Breast epithelium (tissue), 4 donors: ENCODE measurements at regions not wholly inside any gene's neighbourhood (a gene's known extent, or its start where the extent isn't known, plus 50 kb on each side); places are given as distances from the start of the nearest gene placed in this dataset.
"Not testable (repeated sequence)": the region's sequence is repeated elsewhere in the genome, so short reads cannot be mapped to it uniquely, and the experiment has no call there.

Source experiments
- DNase-seq, 2 donors: peaks; one replicate each; pipeline ENCODE4 v3.0.0-alpha.2; 2019; ENCODE audit warnings: low spot score in 2 of 2
- H3K27ac ChIP-seq, 2 donors: fragments of 200-600 bp; sonication (generic) in 1 of 2; one replicate each; pipeline ENCODE4 v1.5.1; 2016 to 2019; ENCODE audit warnings: mild to moderate bottlenecking in 1 of 2
- H3K27me3 ChIP-seq, 2 donors: fragments of 200-600 bp; sonication (generic) in 1 of 2; one replicate each; pipeline versions ENCODE4 v1.5.1 to v1.6.0; 2017 to 2019; ENCODE audit warnings: control low read depth in 1 of 2, mild to moderate bottlenecking in 1 of 2
- H3K36me3 ChIP-seq: fragments of 200-600 bp; one replicate; pipeline ENCODE4 v1.5.1; 2019
- H3K4me1 ChIP-seq, 2 donors: fragments of 200-600 bp; sonication (generic); one replicate each; pipeline ENCODE4 v1.5.1; 2016 to 2019; ENCODE audit warnings: control low read depth in 1 of 2
- H3K4me3 ChIP-seq, 3 donors: fragments of 200-600 bp; sonication (generic); 1 replicate in 2 of 3; 2 replicates in 1 of 3; pipeline ENCODE4 v1.5.1; 2016 to 2019; ENCODE audit warnings: mild to moderate bottlenecking in 3 of 3, moderate library complexity in 2 of 3
- H3K9me3 ChIP-seq, 2 donors: fragments of 200-600 bp; sonication (generic) in 1 of 2; one replicate each; pipeline ENCODE4 v1.5.1; 2016 to 2019; ENCODE audit warnings: control low read depth in 1 of 2
- POLR2A ChIP-seq: fragments of 450-650 bp; IDR thresholded peaks from one replicate; pipeline ENCODE4 v1.6.1; 2016; ENCODE audit warnings: antibody characterized with exemption, mild to moderate bottlenecking, moderate library complexity
- POLR2AphosphoS5 ChIP-seq, 3 donors: sonication (generic); formaldehyde crosslinking; IDR thresholded peaks; one replicate each; pipeline ENCODE4 v1.6.1; 2017; ENCODE audit warnings: antibody characterized with exemption in 3 of 3
- intact Hi-C: fragments of 100-400 bp; cut with DNase I; formaldehyde crosslinking; loops from one replicate; pipeline ENCODE4 v1.15.1; 2023; ENCODE audit warnings: low total_unique reads
- TF ChIP-seq, protein P1 (sequence below), 3 donors: fragments of 450-650 bp; IDR thresholded peaks; one replicate each; pipeline ENCODE4 v1.5.1; 2016 to 2017; ENCODE audit warnings: antibody characterized with exemption in 3 of 3, mild to moderate bottlenecking in 3 of 3, moderate library complexity in 3 of 3

DNA sequence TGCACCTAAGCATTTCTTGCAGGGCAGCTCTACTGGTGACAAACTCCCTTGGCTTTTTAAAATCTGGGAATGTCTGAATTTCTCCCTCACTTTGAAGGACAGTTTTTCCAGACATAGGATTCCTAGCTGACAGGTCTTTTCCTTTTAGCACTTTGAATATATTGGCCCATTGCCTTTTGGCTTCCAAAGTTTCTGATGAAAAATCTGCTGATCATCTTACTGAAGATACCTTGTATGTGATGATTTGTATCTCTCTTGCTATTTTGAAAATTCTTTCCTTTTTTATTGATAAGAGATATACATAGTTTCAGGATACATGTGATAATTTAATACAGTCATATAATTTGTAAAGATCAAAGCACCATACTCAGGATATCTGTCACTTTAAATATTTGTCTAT, 211.1 kb downstream of the ZIC5 start:
- DNase-seq = no peak
- no peak overlapping the region for H3K4me3 ChIP-seq
- H3K27me3 ChIP-seq = no peaks in the 10 kb centered on the region
- TF ChIP-seq POLR2AphosphoS5 (IDR thresholded peaks at IDR 0.05) = no peak
- no peaks in the 10 kb centered on the region for H3K4me1 ChIP-seq
- H3K36me3 ChIP-seq = no peaks in the 10 kb centered on the region
- peaks cover 31 to 50% of the 10 kb centered on the region in 2 donors for H3K9me3 ChIP-seq
- H3K27ac ChIP-seq = no peak overlapping the region
- intact Hi-C loops = no loop called here

DNA sequence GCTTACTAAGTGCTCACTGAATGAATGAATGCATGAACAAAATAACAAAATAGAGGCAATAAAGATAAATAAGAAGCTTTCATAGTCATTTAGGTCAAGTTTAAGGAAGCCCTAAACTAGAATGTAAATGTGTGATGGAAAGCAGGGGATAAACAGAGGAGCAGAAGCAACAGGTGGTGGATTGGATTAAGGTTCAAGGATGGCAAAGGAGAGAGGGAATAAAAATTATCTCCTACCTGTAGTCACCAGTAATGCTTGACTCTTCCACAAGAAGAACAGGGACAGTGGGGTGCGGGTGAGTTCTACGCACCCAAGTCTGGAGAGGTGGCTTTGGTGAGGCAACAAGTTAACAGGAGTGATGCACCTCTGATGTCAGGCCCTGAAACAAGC, 212.4 kb downstream of the ZIC5 start:
- Histone ChIP-seq H3K27ac (no peak overlapping the region), H3K27me3 (no peaks in the 10 kb centered on the region), H3K9me3 (peaks cover 19 to 37% of the 10 kb centered on the region in 2 donors), H3K36me3 (no peaks in the 10 kb centered on the region), H3K4me3 (no peak overlapping the region), H3K4me1 (no peaks in the 10 kb centered on the region)
- TF ChIP-seq, protein P1, sequence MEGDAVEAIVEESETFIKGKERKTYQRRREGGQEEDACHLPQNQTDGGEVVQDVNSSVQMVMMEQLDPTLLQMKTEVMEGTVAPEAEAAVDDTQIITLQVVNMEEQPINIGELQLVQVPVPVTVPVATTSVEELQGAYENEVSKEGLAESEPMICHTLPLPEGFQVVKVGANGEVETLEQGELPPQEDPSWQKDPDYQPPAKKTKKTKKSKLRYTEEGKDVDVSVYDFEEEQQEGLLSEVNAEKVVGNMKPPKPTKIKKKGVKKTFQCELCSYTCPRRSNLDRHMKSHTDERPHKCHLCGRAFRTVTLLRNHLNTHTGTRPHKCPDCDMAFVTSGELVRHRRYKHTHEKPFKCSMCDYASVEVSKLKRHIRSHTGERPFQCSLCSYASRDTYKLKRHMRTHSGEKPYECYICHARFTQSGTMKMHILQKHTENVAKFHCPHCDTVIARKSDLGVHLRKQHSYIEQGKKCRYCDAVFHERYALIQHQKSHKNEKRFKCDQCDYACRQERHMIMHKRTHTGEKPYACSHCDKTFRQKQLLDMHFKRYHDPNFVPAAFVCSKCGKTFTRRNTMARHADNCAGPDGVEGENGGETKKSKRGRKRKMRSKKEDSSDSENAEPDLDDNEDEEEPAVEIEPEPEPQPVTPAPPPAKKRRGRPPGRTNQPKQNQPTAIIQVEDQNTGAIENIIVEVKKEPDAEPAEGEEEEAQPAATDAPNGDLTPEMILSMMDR (IDR thresholded peaks at IDR 0.05) = no peak
- TF ChIP-seq POLR2A = no peak
- TF ChIP-seq POLR2AphosphoS5 (IDR thresholded peaks at IDR 0.05) = no peak
- intact Hi-C loops = no loop called here
- no peak for DNase-seq

DNA sequence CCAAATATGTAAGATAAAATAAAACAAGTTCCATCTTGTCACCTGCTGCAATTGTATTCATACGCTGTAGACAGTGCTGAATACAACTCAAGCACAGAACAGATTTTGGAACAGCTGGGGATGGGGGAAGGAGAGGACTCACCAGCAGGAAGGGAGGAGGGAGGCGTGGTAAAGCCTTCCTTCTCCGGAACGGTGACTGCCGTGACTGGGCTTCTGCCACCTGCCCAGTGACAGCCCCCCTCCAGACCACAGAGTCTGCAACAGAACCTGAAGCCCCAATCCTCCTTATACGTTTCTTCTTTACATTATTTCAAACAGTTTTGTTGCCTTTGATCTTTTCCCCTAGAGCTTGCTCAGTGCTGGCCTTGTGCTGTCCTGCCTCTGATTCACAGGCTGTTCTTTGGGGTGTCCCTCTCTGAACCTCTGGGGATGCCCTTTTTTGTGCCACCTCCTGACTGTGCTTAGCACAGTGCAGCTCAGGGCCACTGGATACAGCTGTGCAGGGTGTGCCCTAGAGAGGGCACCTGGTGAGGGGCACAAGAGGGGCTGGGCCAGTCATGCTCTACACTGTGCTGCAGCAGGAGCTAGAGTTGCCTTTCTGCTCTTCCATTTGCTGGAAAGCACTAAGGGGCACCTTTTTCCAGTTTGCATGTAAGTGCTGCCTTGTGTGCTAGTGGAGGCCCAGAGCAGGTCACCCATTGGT, 213.0 kb downstream of the ZIC5 start:
- H3K4me1 ChIP-seq = no peaks in the 10 kb centered on the region
- no peak overlapping the region for H3K4me3 ChIP-seq
- H3K9me3 ChIP-seq = peaks cover 13 to 31% of the 10 kb centered on the region in 2 donors
- intact Hi-C loops = no loop called here
- no peak for DNase-seq
- TF ChIP-seq POLR2AphosphoS5 (IDR thresholded peaks at IDR 0.05) (no peak), POLR2A (no peak)
- TF ChIP-seq, protein P1 (IDR thresholded peaks at IDR 0.05) = no peak
- H3K36me3 ChIP-seq = no peaks in the 10 kb centered on the region
- H3K27me3 ChIP-seq = no peaks in the 10 kb centered on the region
- no peak overlapping the region for H3K27ac ChIP-seq

DNA sequence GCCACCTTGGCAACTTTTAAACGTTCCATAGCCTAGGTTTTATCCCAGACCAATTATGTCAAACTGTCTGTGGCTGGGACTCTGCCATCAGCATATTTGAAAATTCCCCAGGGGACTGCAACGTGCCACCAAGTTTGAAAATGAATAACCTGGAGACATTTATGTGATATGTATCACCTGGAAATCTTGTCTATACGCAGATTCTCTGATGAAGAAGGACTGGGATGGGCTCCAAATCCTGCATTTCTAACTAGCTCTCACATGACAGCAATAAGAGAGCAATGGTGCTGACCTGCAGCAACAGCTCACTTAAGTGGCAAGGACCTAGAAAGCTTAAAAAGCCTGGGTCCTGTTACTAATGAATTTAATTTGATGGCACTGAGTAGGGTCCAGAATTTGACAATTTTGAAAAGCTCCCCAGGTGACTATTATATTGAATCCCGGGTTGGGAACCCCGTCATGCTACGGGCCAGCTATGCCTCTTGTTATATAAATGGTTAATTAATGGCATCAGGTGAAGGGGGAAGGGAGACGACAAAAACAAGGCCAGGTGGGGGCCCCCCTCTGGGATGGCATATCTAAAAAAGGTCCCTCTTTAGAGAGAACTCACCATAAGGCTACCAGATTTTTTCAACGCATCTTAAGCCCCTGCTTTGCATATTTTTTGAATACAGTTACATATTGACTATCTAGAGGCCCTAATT, 213.7 kb downstream of the ZIC5 start:
- H3K4me1 ChIP-seq = no peaks in the 10 kb centered on the region
- H3K36me3 ChIP-seq = no peaks in the 10 kb centered on the region
- TF ChIP-seq, protein P1 (IDR thresholded peaks at IDR 0.05) = no peak
- TF ChIP-seq POLR2A (no peak), POLR2AphosphoS5 (IDR thresholded peaks at IDR 0.05) (no peak)
- no peaks in the 10 kb centered on the region for H3K27me3 ChIP-seq
- no peak overlapping the region for H3K27ac ChIP-seq
- no peak overlapping the region for H3K4me3 ChIP-seq
- H3K9me3 ChIP-seq = peaks cover 6 to 26% of the 10 kb centered on the region in 2 donors
- intact Hi-C loops = no loop called here
- DNase-seq = no peak

DNA sequence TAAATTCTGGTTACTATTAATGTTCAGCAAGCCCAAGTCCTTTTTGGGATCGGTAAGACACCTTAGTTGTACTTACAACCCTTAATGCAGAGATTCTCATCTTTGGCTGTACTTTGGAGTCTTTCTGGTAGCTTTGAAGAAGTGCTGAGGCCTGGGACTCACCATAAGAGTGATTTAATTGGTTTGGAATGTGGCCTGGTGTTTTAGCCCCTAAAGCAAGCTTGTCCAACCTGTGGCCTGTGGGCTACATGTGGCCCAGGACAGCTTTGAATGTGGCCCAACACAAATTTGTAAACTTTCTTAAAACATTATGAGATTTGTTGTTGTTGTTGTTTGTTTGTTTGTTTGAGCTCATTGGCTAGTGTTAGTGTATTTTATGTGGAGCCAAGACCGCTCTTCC, 215.3 kb downstream of the ZIC5 start:
- no peaks in the 10 kb centered on the region for H3K4me1 ChIP-seq
- no peak for DNase-seq
- H3K36me3 ChIP-seq = no peaks in the 10 kb centered on the region
- intact Hi-C loops = no loop called here
- no peak overlapping the region for H3K4me3 ChIP-seq
- TF ChIP-seq POLR2A (no peak), POLR2AphosphoS5 (IDR thresholded peaks at IDR 0.05) (no peak)
- TF ChIP-seq, protein P1 (IDR thresholded peaks at IDR 0.05) = no peak
- H3K27me3 ChIP-seq = no peaks in the 10 kb centered on the region
- no peak overlapping the region for H3K27ac ChIP-seq
- H3K9me3 ChIP-seq = peaks cover 6 to 25% of the 10 kb centered on the region in 2 donors

DNA sequence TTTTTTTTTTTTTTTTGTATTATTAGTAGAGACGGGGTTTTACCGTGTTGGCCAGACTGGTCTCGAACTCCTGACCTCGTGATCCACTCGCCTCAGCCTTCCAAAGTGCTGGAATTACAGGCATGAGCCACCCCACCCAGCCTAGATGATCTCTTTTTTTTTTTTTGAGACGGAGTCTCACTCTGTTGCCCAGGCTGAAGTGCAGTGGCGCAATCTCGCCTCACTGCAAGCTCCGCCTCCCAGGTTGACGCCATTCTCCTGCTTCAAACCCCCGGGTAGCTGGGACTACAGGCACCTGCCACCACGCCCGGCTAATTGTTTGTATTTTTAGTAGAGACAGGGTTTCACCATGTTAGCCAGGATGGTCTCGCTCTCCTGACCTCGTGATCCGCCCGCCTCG, 216.8 kb downstream of the ZIC5 start:
- H3K4me3 ChIP-seq, DNase-seq, H3K27me3 ChIP-seq, H3K36me3 ChIP-seq, H3K4me1 ChIP-seq, H3K27ac ChIP-seq, intact Hi-C loops: not testable (repeated sequence)
- peaks cover 6 to 16% of the 10 kb centered on the region in 2 donors for H3K9me3 ChIP-seq
